Glomerular visceral epithelial cell (primary cell): ENCODE measurements at regions not wholly inside any gene's neighbourhood (a gene's known extent, or its start where the extent isn't known, plus 50 kb on each side); places are given as distances from the start of the nearest gene placed in this dataset.

Experiments used
- DNase-seq: peaks from one replicate; pipeline ENCODE4 v3.0.0-alpha.2; 2016; ENCODE audit errors: extremely low spot score

DNA sequence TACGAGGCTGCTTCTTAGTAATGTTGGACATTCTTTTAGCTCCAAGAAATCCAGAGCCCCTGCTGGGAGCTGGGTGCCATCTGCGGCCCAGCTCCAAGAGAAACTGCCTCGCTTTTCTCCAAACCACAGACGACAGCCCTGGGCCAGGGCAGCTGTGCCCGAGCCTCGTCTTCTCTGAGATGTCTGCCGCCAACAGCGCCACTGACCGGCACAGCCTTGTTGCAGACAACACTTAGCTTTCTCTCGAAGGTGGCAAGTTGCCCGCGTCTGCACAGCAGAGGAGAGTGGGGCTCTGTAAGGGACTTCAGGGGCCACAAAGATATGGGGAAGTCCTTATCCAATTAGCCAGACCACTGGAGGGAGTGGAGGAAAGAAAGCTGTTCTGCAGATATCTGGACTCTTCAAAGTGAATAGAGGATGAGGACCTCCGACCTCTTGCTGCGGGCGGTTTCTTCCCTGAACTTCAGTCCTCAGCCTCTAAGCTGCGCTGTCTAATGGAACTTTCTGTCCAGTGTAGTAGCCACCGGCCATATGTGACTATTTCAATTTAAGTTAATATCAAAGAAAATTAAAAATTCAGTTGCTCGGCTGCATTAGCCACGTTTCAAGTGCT, 63.9 kb upstream of the DISP3 start:
- DNase-seq = no peak

DNA sequence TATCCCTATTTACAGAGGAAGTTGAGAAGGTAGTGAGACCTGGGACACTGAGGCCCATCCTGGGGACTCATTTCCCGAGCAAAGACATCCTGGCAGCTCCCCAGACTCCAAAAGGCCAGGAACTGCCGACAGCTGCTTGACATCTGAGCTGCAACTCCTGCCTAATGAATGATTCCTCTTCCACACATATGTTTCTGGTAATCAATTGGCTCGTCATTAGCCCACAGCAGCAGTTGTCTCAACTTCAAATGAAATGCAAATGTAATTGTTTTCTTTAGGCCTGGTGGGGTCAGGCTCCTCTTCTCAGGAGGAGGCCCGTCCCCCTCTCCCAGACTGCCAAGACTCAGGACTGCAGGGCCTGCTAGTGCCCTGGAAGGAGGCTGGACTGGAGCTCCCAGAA, 61.8 kb upstream of the DISP3 start:
- no peak for DNase-seq

DNA sequence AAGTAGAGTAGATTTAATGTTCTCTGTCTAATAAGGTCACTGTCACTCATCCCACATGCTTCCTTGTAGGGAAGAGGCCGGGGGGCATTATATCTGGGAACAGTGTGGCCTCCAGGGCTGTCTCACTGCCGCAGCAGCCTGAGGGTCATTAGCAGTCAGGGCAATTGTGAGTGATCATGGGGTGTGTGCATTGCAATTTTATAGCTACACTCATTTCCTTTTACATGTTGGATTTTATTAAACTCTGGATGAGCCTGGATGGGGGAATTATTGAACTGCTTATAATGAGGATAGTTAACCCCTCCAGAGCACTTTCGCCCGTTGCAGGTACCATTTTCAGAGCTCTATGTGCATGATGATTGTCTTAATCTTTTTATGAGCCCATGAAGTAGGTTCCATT, 60.9 kb upstream of the DISP3 start:
- no peak for DNase-seq

DNA sequence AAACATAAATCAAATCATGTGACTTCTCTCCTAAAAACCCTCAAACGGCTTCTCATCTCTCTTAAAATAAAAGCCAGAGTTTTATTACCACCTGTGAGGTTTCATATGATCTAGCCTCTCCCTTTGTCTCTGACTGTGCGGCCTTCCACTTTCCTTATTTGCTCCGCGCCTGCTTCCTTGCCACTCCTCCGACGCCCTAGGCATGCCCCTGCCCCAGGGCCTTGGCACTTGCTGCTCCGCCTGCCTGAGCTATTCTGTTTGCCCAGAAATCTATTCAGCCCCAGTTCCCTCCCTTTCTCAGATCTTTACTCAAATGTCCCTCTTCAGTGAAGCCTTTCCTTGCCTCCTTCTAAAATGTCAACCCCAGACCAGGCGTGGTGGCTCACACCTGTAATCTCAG, 57.5 kb upstream of the DISP3 start:
- no peak for DNase-seq

DNA sequence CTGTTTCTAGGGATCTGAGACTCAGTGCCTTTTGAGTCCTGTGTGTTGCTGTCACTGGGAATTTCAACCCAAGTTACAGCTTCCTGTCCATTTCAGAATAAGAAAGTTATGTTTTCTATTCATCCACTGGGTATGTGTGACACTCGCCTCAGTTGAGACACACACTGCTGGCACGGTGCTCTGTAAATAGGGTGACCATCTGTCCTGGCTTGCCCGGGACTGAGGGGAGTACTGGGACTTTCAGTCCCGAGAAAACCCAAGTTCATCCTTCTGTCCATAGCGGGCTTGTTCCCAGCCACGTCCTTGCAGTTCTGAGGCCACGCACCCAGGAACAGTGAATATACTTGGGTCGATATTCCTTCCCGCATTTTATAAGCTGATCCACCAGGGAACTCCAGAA, 56.3 kb upstream of the DISP3 start:
- DNase-seq = no peak

DNA sequence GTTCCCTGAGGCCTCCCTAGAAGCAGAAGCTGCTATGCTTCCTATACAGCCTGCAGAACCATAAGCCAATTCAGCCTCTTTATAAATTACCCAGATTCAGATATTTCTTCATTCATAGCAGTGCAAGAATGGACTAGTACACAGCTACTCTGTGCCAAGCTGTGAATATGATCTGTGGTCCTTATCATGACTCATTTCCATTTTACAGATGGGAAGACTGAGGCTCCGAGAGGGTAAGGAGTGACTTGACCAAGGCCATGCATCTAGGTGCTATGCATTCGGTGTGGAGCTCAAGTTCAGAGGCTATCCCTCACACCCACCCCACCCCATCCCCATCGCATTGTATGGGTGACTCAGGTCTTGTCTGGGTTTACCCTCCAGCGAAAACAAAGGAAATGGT, 52.3 kb upstream of the DISP3 start:
- DNase-seq = no peak

DNA sequence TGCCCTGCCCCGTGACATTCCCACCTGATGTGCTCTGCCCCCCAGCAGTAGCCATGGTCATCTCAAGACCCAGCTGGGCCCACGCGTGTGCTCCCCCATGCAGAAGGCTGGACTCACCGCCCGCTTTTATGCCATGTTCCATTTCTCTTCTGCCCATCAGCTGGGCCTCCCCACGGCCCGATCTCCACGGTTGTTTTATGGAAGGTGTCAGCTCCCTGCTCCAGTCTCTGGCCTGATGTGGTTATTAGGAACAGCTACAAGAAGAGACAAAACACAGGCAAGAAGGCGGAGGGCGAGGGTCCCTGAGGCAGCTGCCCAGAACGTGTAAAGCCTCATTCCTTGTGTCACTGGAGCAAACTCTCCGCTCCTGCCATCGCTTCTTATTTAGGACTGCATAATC, 50.2 kb upstream of the DISP3 start:
- no peak for DNase-seq
